Activated CD4-positive, alpha-beta T cell treated with anti-CD3 and anti-CD28 coated beads, Interleukin-2, amount 10 ng/mL, durations not matched to agents 24 days and 14 days (primary cell): ENCODE measurements at regions not wholly inside any gene's neighbourhood (a gene's known extent, or its start where the extent isn't known, plus 50 kb on each side); places are given as distances from the start of the nearest gene placed in this dataset.

Experiments
- DNase-seq: peaks from one replicate; pipeline ENCODE4 v3.0.0; 2022
- H3K27ac Mint-ChIP-seq: one replicate; pipeline ENCODE4 v1.8.0; 2022; ENCODE audit warnings: mild to moderate bottlenecking, mixed read lengths
- H3K27me3 Mint-ChIP-seq: one replicate; pipeline ENCODE4 v1.8.0; 2022; ENCODE audit warnings: mixed read lengths
- H3K36me3 Mint-ChIP-seq: one replicate; pipeline ENCODE4 v1.8.0; 2022; ENCODE audit warnings: low read depth, mild to moderate bottlenecking, mixed read lengths
- H3K4me1 Mint-ChIP-seq: one replicate; pipeline ENCODE4 v1.8.0; 2021; ENCODE audit warnings: mixed read lengths
- H3K4me3 Mint-ChIP-seq: one replicate; pipeline ENCODE4 v1.8.0; 2022; ENCODE audit warnings: mild to moderate bottlenecking, moderate library complexity, mixed read lengths
- H3K9me3 Mint-ChIP-seq: one replicate; pipeline ENCODE4 v1.8.0; 2021; ENCODE audit warnings: mixed read lengths
- intact Hi-C: fragments of 100-400 bp; cut with micrococcal nuclease; formaldehyde crosslinking; loops from one replicate; pipeline ENCODE4 v1.15.1; 2023

- Mint-ChIP-seq H3K9me3 (no peaks in the 10 kb centered on the region), H3K27me3 (no peaks in the 10 kb centered on the region), H3K36me3 (no peaks in the 10 kb centered on the region), H3K4me3 (no peak overlapping the region), H3K27ac (no peak overlapping the region), H3K4me1 (no peaks in the 10 kb centered on the region)
- no peak for DNase-seq
- intact Hi-C loops = no loop called here
These were observed 809.0 kb downstream of the KCTD16 start for GRCh38 chr5:144979516-144980264.

- H3K36me3 Mint-ChIP-seq = no peaks in the 10 kb centered on the region
- H3K27me3 Mint-ChIP-seq = no peaks in the 10 kb centered on the region
- DNase-seq = no peak
- no peaks in the 10 kb centered on the region for H3K4me1 Mint-ChIP-seq
- intact Hi-C loops = no loop called here
- H3K4me3 Mint-ChIP-seq = no peak overlapping the region
- H3K27ac Mint-ChIP-seq = no peak overlapping the region
- H3K9me3 Mint-ChIP-seq = peaks cover 3% of the 10 kb centered on the region
These were observed 801.6 kb downstream of the KCTD16 start for GRCh38 chr5:144972317-144972716.

GRCh38 chr5:144971108-144971850, 800.6 kb downstream of the KCTD16 start:
- Mint-ChIP-seq H3K36me3 (no peaks in the 10 kb centered on the region), H3K9me3 (peaks cover 3% of the 10 kb centered on the region), H3K4me3 (no peak overlapping the region), H3K4me1 (no peaks in the 10 kb centered on the region), H3K27ac (no peak overlapping the region), H3K27me3 (no peaks in the 10 kb centered on the region)
- DNase-seq = no peak
- intact Hi-C loops = no loop called here

DNA sequence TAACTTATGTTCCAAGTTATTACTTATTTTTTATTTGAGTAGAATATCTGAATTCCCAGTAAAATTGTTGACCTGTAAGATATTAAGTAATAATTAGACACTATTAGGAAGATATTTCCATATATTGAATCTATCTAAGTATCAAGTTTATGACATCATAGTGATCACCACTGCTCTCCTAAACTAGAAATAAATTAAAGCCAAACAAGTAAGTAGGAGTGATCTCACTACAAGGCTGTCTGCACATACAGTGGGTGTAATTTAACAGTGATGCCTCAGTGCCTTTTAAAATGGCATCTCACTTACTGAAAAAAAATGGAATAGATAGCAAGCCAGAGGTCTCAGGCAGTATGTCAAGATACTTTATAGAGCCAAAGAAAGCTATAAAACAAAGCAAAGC, 789.6 kb downstream of the KCTD16 start:
- DNase-seq = no peak
- Mint-ChIP-seq H3K9me3 (no peaks in the 10 kb centered on the region), H3K27me3 (no peaks in the 10 kb centered on the region), H3K4me3 (no peak overlapping the region), H3K4me1 (no peaks in the 10 kb centered on the region), H3K27ac (no peak overlapping the region), H3K36me3 (no peaks in the 10 kb centered on the region)
- intact Hi-C loops = no loop called here

DNA sequence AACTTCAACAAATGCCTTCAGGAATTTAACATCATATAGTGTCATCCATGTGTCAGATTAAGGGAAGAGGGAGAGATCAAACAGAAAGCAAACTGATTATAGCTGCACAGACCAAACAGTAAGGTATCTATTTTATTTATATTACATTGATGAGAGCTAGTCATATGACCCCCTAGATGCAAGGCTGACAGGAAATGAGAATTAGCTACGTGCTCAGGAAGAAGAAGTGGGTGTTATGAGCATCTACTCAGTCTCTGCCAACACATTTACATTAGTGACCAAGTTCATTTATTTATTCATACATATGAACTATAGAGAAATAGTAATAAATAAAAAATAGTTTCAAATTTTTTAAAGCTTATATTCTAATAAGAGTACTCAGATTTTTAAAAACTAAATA, 787.3 kb downstream of the KCTD16 start:
- intact Hi-C loops = no loop called here
- Mint-ChIP-seq H3K4me3 (no peak overlapping the region), H3K4me1 (no peaks in the 10 kb centered on the region), H3K36me3 (no peaks in the 10 kb centered on the region), H3K27me3 (no peaks in the 10 kb centered on the region), H3K27ac (no peak overlapping the region), H3K9me3 (no peaks in the 10 kb centered on the region)
- DNase-seq = no peak

- peaks cover 4% of the 10 kb centered on the region for H3K9me3 Mint-ChIP-seq
- no peaks in the 10 kb centered on the region for H3K4me1 Mint-ChIP-seq
- H3K36me3 Mint-ChIP-seq = no peaks in the 10 kb centered on the region
- no peak for DNase-seq
- H3K27me3 Mint-ChIP-seq = no peaks in the 10 kb centered on the region
- no peak overlapping the region for H3K4me3 Mint-ChIP-seq
- intact Hi-C loops = no loop called here
- H3K27ac Mint-ChIP-seq = no peak overlapping the region
These were observed 780.3 kb downstream of the KCTD16 start for GRCh38 chr5:144950996-144951395.

DNA sequence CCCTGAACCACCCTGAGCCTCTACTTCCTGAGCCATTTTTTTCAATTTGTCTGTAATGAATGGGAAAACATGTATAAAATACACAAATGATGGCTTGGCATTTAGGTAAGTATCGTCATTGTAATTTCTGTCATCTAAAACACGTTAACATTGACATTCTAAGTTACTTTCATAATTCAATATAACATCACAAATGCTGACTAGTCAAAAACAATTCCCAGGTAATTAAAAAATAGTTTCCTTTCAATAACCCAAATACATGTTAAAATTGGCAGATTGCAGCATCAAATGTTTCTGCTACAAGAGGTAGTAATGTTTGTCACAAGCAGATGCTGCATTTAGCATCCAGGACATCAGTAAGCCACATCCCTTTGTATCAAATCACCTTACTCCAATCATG, 776.4 kb downstream of the KCTD16 start:
- DNase-seq = no peak
- H3K4me3 Mint-ChIP-seq = no peak overlapping the region
- H3K27ac Mint-ChIP-seq = no peak overlapping the region
- H3K27me3 Mint-ChIP-seq = no peaks in the 10 kb centered on the region
- intact Hi-C loops = no loop called here
- no peaks in the 10 kb centered on the region for H3K36me3 Mint-ChIP-seq
- no peaks in the 10 kb centered on the region for H3K4me1 Mint-ChIP-seq
- H3K9me3 Mint-ChIP-seq = peaks cover 4% of the 10 kb centered on the region

- H3K27ac Mint-ChIP-seq = no peak overlapping the region
- H3K4me1 Mint-ChIP-seq = no peaks in the 10 kb centered on the region
- DNase-seq = no peak
- no peaks in the 10 kb centered on the region for H3K27me3 Mint-ChIP-seq
- H3K9me3 Mint-ChIP-seq = peaks cover 4% of the 10 kb centered on the region
- no peaks in the 10 kb centered on the region for H3K36me3 Mint-ChIP-seq
- no peak overlapping the region for H3K4me3 Mint-ChIP-seq
- intact Hi-C loops = no loop called here
These were observed 774.8 kb downstream of the KCTD16 start for GRCh38 chr5:144945503-144945902.

- Mint-ChIP-seq H3K4me1 (no peaks in the 10 kb centered on the region), H3K9me3 (peaks cover 4% of the 10 kb centered on the region), H3K36me3 (no peaks in the 10 kb centered on the region), H3K27me3 (no peaks in the 10 kb centered on the region), H3K4me3 (no peak overlapping the region), H3K27ac (no peak overlapping the region)
- no peak for DNase-seq
- intact Hi-C loops = no loop called here
These were observed 774.3 kb downstream of the KCTD16 start for GRCh38 chr5:144944936-144945335.

GRCh38 chr5:144941004-144941403, 770.3 kb downstream of the KCTD16 start:
- intact Hi-C loops = no loop called here
- H3K4me3 Mint-ChIP-seq = no peak overlapping the region
- H3K27ac Mint-ChIP-seq = no peak overlapping the region

GRCh38 chr5:144918371-144918770, 747.7 kb downstream of the KCTD16 start:
- Mint-ChIP-seq H3K27me3 (no peaks in the 10 kb centered on the region), H3K4me3 (no peak overlapping the region), H3K9me3 (no peaks in the 10 kb centered on the region), H3K36me3 (no peaks in the 10 kb centered on the region), H3K4me1 (no peaks in the 10 kb centered on the region), H3K27ac (no peak overlapping the region)
- no peak for DNase-seq
- intact Hi-C loops = no loop called here

More at GRCh38 chr5:144941004-144941403, 770.3 kb downstream of the KCTD16 start:
- H3K36me3 Mint-ChIP-seq = no peaks in the 10 kb centered on the region
- no peaks in the 10 kb centered on the region for H3K4me1 Mint-ChIP-seq
- H3K9me3 Mint-ChIP-seq = no peaks in the 10 kb centered on the region
- H3K27me3 Mint-ChIP-seq = no peaks in the 10 kb centered on the region
- no peak for DNase-seq

- Mint-ChIP-seq H3K27me3 (no peaks in the 10 kb centered on the region), H3K9me3 (peaks cover 11% of the 10 kb centered on the region), H3K4me3 (no peak overlapping the region), H3K27ac (no peak overlapping the region), H3K36me3 (no peaks in the 10 kb centered on the region), H3K4me1 (no peaks in the 10 kb centered on the region)
- intact Hi-C loops = no loop called here
- no peak for DNase-seq
These were observed 744.8 kb downstream of the KCTD16 start for GRCh38 chr5:144915452-144915851.

DNA sequence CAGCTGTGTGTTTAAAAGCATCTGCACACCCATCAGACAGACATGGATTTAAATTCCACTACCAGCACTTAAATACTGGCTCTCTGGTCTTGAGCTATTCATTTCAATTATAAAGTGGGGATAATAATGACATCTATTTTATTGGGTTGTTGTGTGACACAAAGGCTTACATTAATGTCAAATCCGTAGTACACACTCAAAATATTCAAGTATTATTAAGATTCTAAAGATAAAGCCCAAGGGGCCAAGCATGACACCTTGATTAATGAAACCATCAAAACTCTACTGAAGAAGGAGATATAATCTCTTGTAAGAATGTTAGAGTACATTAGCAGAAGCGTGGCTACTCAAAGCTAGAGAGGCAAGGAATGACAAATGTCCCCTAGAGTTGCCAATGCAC, 743.0 kb downstream of the KCTD16 start:
- Mint-ChIP-seq H3K27me3 (no peaks in the 10 kb centered on the region), H3K36me3 (no peaks in the 10 kb centered on the region), H3K9me3 (peaks cover 19% of the 10 kb centered on the region), H3K27ac (no peak overlapping the region), H3K4me1 (no peaks in the 10 kb centered on the region), H3K4me3 (no peak overlapping the region)
- intact Hi-C loops = no loop called here
- DNase-seq = no peak

GRCh38 chr5:144896473-144896872, 725.8 kb downstream of the KCTD16 start:
- intact Hi-C loops = no loop called here
- H3K27ac Mint-ChIP-seq = no peak overlapping the region
- H3K36me3 Mint-ChIP-seq = no peaks in the 10 kb centered on the region
- DNase-seq = no peak
- no peaks in the 10 kb centered on the region for H3K27me3 Mint-ChIP-seq
- peaks cover 9% of the 10 kb centered on the region for H3K9me3 Mint-ChIP-seq
- H3K4me3 Mint-ChIP-seq = no peak overlapping the region
- no peaks in the 10 kb centered on the region for H3K4me1 Mint-ChIP-seq
